CD4-positive, CD25-positive, alpha-beta regulatory T cell (primary cell): ENCODE measurements at regions not wholly inside any gene's neighbourhood (a gene's known extent, or its start where the extent isn't known, plus 50 kb on each side); places are given as distances from the start of the nearest gene placed in this dataset.
"Not testable (repeated sequence)": the region's sequence is repeated elsewhere in the genome, so short reads cannot be mapped to it uniquely, and the experiment has no call there.

Source experiments
- ATAC-seq, 2 donors: fragments of 150-1000 bp; cut with Tn5 transposase; one replicate each; pipeline ENCODE4 v1.10.0; 2021; ENCODE audit warnings: low read depth in 2 of 2, moderate number of reproducible peaks in 2 of 2, moderate library complexity in 1 of 2
- DNase-seq, 3 donors: peaks; one replicate each; pipeline versions ENCODE4 v3.0.0 to v3.0.0-alpha.2; 2012 to 2022; ENCODE audit warnings: mixed read lengths in 1 of 3
- H3K27ac ChIP-seq: one replicate; pipeline ENCODE4 v1.7.0; 2013; ENCODE audit warnings: mild to moderate bottlenecking, low read length; ENCODE audit not compliant: insufficient read depth, poor library complexity, severe bottlenecking
- H3K27me3 ChIP-seq: one replicate; pipeline ENCODE4 v1.7.0; 2013; ENCODE audit warnings: low read length; ENCODE audit not compliant: control insufficient read depth, insufficient read depth
- H3K36me3 ChIP-seq: one replicate; pipeline ENCODE4 v1.7.0; 2013; ENCODE audit warnings: mild to moderate bottlenecking, low read length, moderate library complexity; ENCODE audit not compliant: control insufficient read depth, insufficient read depth
- H3K4me1 ChIP-seq: 2 replicates; pipeline ENCODE4 v1.7.0; 2013; ENCODE audit warnings: mild to moderate bottlenecking, low read length; ENCODE audit not compliant: insufficient read depth, control insufficient read depth, poor library complexity, severe bottlenecking
- H3K4me3 ChIP-seq: one replicate; pipeline ENCODE4 v1.7.0; 2013; ENCODE audit warnings: low read depth, mild to moderate bottlenecking, low read length, moderate library complexity
- H3K9me3 ChIP-seq, 2 experiments: 1 replicate in 1 of 2; 2 replicates in 1 of 2; pipeline ENCODE4 v1.7.0; 2013; ENCODE audit warnings: low read length in 2 of 2, mild to moderate bottlenecking in 1 of 2, moderate library complexity in 1 of 2; ENCODE audit not compliant: control insufficient read depth in 2 of 2
- H3K27ac Mint-ChIP-seq, 3 donors: one replicate each; pipeline ENCODE4 v1.8.0; 2020 to 2022; ENCODE audit warnings: mild to moderate bottlenecking in 3 of 3, mixed read lengths in 3 of 3, moderate library complexity in 2 of 3
- H3K27me3 Mint-ChIP-seq: one replicate; pipeline ENCODE4 v1.8.0; 2022; ENCODE audit warnings: mild to moderate bottlenecking, mixed read lengths
- H3K36me3 Mint-ChIP-seq: one replicate; pipeline ENCODE4 v1.8.0; 2020; ENCODE audit warnings: mixed read lengths
- H3K4me1 Mint-ChIP-seq, 4 donors: one replicate each; pipeline ENCODE4 v1.8.0; 2020 to 2022; ENCODE audit warnings: mixed read lengths in 4 of 4, mild to moderate bottlenecking in 1 of 4
- H3K4me3 Mint-ChIP-seq, 4 donors: one replicate each; pipeline ENCODE4 v1.8.0; 2020 to 2022; ENCODE audit warnings: mild to moderate bottlenecking in 4 of 4, mixed read lengths in 4 of 4, moderate library complexity in 3 of 4
- H3K9me3 Mint-ChIP-seq, 7 donors: one replicate each; pipeline ENCODE4 v1.8.0; 2020 to 2022; ENCODE audit warnings: mixed read lengths in 7 of 7, mild to moderate bottlenecking in 3 of 7, moderate library complexity in 2 of 7

GRCh38 chr2:88919087-88919738 is 227.7 kb downstream of the RPIA start:
- Histone ChIP-seq H3K4me3 (no peak overlapping the region), H3K4me1 (no peaks in the 10 kb centered on the region), H3K27ac (no peak overlapping the region), H3K9me3 (no peaks in the 10 kb centered on the region), H3K27me3 (peaks cover 12% of the 10 kb centered on the region), H3K36me3 (no peaks in the 10 kb centered on the region)
- Mint-ChIP-seq H3K4me3 (no peak overlapping the region), H3K27me3 (peaks cover 8% of the 10 kb centered on the region), H3K4me1 (no peaks in the 10 kb centered on the region), H3K27ac (no peak overlapping the region), H3K36me3 (no peaks in the 10 kb centered on the region), H3K9me3 (peaks cover 0 to 1% (median 0%) of the 10 kb centered on the region in 7 donors)
- DNase-seq (peak in 1 of 3 donors; percentile 18), ATAC-seq (no peak)

GRCh38 chr2:88920399-88920798 is 228.9 kb downstream of the RPIA start:
- not testable (repeated sequence) for ATAC-seq, H3K4me3 Mint-ChIP-seq, H3K4me1 Mint-ChIP-seq, H3K9me3 Mint-ChIP-seq, H3K4me3 ChIP-seq, H3K4me1 ChIP-seq, H3K27ac Mint-ChIP-seq, H3K27ac ChIP-seq, H3K27me3 Mint-ChIP-seq, DNase-seq, H3K36me3 ChIP-seq, H3K36me3 Mint-ChIP-seq, H3K9me3 ChIP-seq
- H3K27me3 ChIP-seq, result peaks cover 12% of the 10 kb centered on the region

- Histone ChIP-seq H3K36me3 (no peaks in the 10 kb centered on the region), H3K4me3 (no peak overlapping the region), H3K27ac (no peak overlapping the region), H3K4me1 (no peaks in the 10 kb centered on the region), H3K9me3 (no peaks in the 10 kb centered on the region), H3K27me3 (peaks cover 7% of the 10 kb centered on the region)
- Mint-ChIP-seq H3K4me3 (no peak overlapping the region), H3K27me3 (peaks cover 4% of the 10 kb centered on the region), H3K4me1 (no peaks in the 10 kb centered on the region), H3K27ac (no peak overlapping the region), H3K36me3 (no peaks in the 10 kb centered on the region), H3K9me3 (no peaks in the 10 kb centered on the region)
- no peak for DNase-seq
- ATAC-seq, result no peak
Measured at GRCh38 chr2:88924533-88924932, 233.1 kb downstream of the RPIA start.

GRCh38 chr2:88925770-88926462 is 234.4 kb downstream of the RPIA start:
- H3K4me3 Mint-ChIP-seq, result no peak overlapping the region
- peaks cover 7% of the 10 kb centered on the region for H3K27me3 ChIP-seq
- no peak for ATAC-seq

GRCh38 chr2:88927128-88927527 is 235.7 kb downstream of the RPIA start:
- H3K4me3 Mint-ChIP-seq, result no peak overlapping the region
- no peaks in the 10 kb centered on the region for H3K9me3 Mint-ChIP-seq
- Histone ChIP-seq H3K4me1 (no peaks in the 10 kb centered on the region), H3K36me3 (no peaks in the 10 kb centered on the region), H3K9me3 (no peaks in the 10 kb centered on the region), H3K27ac (no peak overlapping the region), H3K27me3 (peaks cover 7% of the 10 kb centered on the region), H3K4me3 (no peak overlapping the region)
- H3K27ac Mint-ChIP-seq, result no peak overlapping the region
- H3K36me3 Mint-ChIP-seq, result no peaks in the 10 kb centered on the region
- H3K27me3 Mint-ChIP-seq, result peaks cover 4% of the 10 kb centered on the region
- ATAC-seq (no peak), DNase-seq (no peak)
- no peaks in the 10 kb centered on the region for H3K4me1 Mint-ChIP-seq

More at GRCh38 chr2:88925770-88926462, 234.4 kb downstream of the RPIA start:
- no peak overlapping the region for H3K27ac Mint-ChIP-seq
- no peaks in the 10 kb centered on the region for H3K36me3 Mint-ChIP-seq
- Histone ChIP-seq H3K9me3 (no peaks in the 10 kb centered on the region), H3K4me1 (no peaks in the 10 kb centered on the region), H3K36me3 (no peaks in the 10 kb centered on the region), H3K27ac (no peak overlapping the region), H3K4me3 (no peak overlapping the region)
- DNase-seq, result no peak
- peaks cover 4% of the 10 kb centered on the region for H3K27me3 Mint-ChIP-seq
- H3K4me1 Mint-ChIP-seq, result no peaks in the 10 kb centered on the region
- no peaks in the 10 kb centered on the region for H3K9me3 Mint-ChIP-seq

- H3K9me3 Mint-ChIP-seq, result no peaks in the 10 kb centered on the region
- H3K27ac Mint-ChIP-seq, result no peak overlapping the region
- H3K36me3 Mint-ChIP-seq, result no peaks in the 10 kb centered on the region
- H3K36me3 ChIP-seq, result no peaks in the 10 kb centered on the region
- H3K4me1 Mint-ChIP-seq, result no peaks in the 10 kb centered on the region
- no peak for ATAC-seq
- peaks cover 7% of the 10 kb centered on the region for H3K27me3 ChIP-seq
- H3K4me3 ChIP-seq, result no peak overlapping the region
- no peak for DNase-seq
- no peaks in the 10 kb centered on the region for H3K4me1 ChIP-seq
- no peak overlapping the region for H3K4me3 Mint-ChIP-seq
- H3K27me3 Mint-ChIP-seq, result peaks cover 4% of the 10 kb centered on the region
- no peaks in the 10 kb centered on the region for H3K9me3 ChIP-seq
- H3K27ac ChIP-seq, result no peak overlapping the region
Measured at GRCh38 chr2:88930659-88931058, 239.2 kb downstream of the RPIA start.

- no peaks in the 10 kb centered on the region for H3K36me3 ChIP-seq
- no peak overlapping the region for H3K4me3 ChIP-seq
- ATAC-seq (no peak), DNase-seq (no peak)
- no peak overlapping the region for H3K27ac ChIP-seq
- no peaks in the 10 kb centered on the region for H3K4me1 ChIP-seq
- Mint-ChIP-seq H3K27me3 (peaks cover 4% of the 10 kb centered on the region), H3K9me3 (no peaks in the 10 kb centered on the region), H3K36me3 (no peaks in the 10 kb centered on the region), H3K4me1 (no peaks in the 10 kb centered on the region), H3K27ac (no peak overlapping the region), H3K4me3 (no peak overlapping the region)
- peaks cover 7% of the 10 kb centered on the region for H3K27me3 ChIP-seq
- H3K9me3 ChIP-seq, result no peaks in the 10 kb centered on the region
Measured at GRCh38 chr2:88932686-88933085, 241.2 kb downstream of the RPIA start.

GRCh38 chr2:88933091-88933490 is 241.6 kb downstream of the RPIA start:
- H3K4me3 Mint-ChIP-seq, result no peak overlapping the region
- H3K4me1 ChIP-seq, result no peaks in the 10 kb centered on the region
- no peak for DNase-seq
- peaks cover 7% of the 10 kb centered on the region for H3K27me3 ChIP-seq
- H3K9me3 ChIP-seq, result no peaks in the 10 kb centered on the region
- H3K27ac Mint-ChIP-seq, result no peak overlapping the region
- H3K9me3 Mint-ChIP-seq, result no peaks in the 10 kb centered on the region
- no peaks in the 10 kb centered on the region for H3K36me3 Mint-ChIP-seq
- H3K36me3 ChIP-seq, result no peaks in the 10 kb centered on the region
- ATAC-seq, result no peak
- no peaks in the 10 kb centered on the region for H3K4me1 Mint-ChIP-seq
- H3K27me3 Mint-ChIP-seq, result peaks cover 4% of the 10 kb centered on the region
- no peak overlapping the region for H3K27ac ChIP-seq
- no peak overlapping the region for H3K4me3 ChIP-seq
